ENCODE measurements at regions not wholly inside any gene's neighbourhood (a gene's known extent, or its start where the extent isn't known, plus 50 kb on each side); places are given as distances from the start of the nearest gene placed in this dataset.

- TF ChIP-seq CTCF (IDR thresholded peaks at IDR 0.05) (no peak), POLR2A (IDR thresholded peaks at IDR 0.05) (no peak)
Measured at GRCh38 chr18:41343808-41344207, 611.2 kb upstream of the PIK3C3 start.
